GM12872 (cell line): ENCODE measurements at regions not wholly inside any gene's neighbourhood (a gene's known extent, or its start where the extent isn't known, plus 50 kb on each side); places are given as distances from the start of the nearest gene placed in this dataset.

Source experiments
- TF ChIP-seq, protein P1 (sequence below): IDR thresholded peaks from 3 replicates; pipeline ENCODE4 v1.5.1; 2011; ENCODE audit warnings: low read depth, mild to moderate bottlenecking, low read length, moderate library complexity; ENCODE audit not compliant: insufficient read depth

DNA sequence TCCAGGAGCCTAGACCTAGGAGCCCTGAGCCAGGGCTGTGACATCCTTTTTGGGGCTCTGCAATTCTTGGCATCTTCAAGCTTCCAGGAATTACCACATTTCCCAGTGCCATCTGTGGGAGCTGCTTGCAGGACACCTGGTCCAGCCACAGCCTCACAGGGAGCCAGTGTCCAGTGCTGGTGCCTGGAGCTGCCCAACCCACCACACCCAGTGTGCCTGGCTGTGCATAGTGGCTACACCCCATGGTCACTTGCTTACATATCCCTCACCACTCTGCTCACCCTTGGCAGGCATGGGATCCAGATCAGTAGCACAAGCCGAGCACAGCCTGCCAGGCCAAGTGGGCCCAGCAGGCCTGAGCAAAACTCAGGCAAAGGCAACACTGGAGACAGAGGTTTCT is 2151.4 kb upstream of the PCDH20 start:
- TF ChIP-seq, protein P1, sequence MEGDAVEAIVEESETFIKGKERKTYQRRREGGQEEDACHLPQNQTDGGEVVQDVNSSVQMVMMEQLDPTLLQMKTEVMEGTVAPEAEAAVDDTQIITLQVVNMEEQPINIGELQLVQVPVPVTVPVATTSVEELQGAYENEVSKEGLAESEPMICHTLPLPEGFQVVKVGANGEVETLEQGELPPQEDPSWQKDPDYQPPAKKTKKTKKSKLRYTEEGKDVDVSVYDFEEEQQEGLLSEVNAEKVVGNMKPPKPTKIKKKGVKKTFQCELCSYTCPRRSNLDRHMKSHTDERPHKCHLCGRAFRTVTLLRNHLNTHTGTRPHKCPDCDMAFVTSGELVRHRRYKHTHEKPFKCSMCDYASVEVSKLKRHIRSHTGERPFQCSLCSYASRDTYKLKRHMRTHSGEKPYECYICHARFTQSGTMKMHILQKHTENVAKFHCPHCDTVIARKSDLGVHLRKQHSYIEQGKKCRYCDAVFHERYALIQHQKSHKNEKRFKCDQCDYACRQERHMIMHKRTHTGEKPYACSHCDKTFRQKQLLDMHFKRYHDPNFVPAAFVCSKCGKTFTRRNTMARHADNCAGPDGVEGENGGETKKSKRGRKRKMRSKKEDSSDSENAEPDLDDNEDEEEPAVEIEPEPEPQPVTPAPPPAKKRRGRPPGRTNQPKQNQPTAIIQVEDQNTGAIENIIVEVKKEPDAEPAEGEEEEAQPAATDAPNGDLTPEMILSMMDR = no peak

DNA sequence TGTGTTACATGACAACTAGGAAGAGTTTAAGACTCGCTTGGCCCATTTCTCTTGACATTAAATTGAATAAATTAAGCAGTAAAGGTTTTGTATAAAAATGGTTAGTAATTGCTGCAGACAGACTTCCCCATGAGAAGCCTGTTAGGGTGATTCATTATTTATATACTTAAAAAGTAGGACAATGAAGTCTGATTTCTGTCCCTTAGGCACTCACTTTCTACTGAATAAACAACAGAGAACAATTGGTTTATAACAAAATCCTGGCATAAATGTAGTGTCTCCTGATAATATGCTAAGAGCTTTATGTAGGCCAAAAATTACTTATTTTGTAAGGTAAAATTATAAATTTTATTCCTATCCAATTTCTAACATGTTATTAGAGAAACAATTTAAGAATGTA is 2138.5 kb upstream of the PCDH20 start:
- TF ChIP-seq, protein P1 = no peak

DNA sequence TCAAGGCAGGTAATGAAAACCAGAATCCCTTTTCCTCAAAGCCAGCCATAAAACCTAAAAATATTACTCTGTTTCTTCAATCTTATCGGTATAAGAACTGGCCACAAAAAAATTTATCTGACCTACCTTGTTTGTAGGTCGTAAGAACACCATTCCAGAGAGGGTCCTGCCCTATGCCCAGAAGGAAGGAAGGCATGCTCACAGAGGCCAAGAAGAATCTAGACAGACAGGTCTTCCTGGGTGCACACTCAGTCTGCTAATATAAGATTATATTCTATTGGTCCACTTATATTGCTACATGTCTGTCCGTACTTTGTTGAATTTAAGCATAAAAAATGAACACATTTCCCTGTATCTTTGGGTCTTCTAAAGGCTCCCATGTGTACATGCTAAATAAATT is 2136.1 kb upstream of the PCDH20 start:
- TF ChIP-seq, protein P1 = no peak

DNA sequence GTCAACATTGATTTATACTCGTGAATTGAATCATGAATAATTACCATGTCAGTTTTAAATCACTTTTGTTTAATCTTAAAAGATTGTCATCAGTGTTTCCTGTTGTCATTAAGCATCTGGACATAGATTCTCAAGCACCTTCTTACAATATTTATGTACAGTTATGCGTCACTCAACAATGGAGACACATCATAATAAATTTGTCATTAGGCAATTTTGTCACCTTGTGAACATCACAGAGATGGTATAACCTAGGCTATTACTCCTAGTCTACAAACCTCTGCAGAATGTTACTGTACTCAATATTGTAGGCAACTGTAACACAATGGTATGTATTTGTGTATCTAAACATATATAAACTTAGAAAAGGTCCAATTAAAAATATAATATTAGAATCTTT is 2130.9 kb upstream of the PCDH20 start:
- TF ChIP-seq, protein P1 = no peak

DNA sequence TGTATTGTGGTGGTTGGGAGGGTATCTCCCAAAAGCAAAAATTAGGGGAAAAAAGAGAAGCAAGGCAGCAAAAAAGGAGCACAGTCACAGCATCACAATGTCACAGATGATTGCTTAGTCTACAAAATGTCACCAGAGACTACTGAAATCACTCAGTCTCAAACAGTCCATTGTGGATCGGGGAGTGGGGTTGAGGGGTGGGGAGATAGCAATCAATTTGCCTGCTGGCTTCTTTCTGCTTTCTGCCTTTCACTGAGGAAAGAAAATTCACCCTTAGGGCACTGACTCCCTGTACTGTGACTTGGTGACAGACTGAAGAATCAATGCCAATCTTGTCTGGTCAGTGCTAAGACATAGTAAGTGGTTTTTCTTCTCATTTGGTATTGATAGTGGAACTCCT is 2127.1 kb upstream of the PCDH20 start:
- TF ChIP-seq, protein P1 = no peak

DNA sequence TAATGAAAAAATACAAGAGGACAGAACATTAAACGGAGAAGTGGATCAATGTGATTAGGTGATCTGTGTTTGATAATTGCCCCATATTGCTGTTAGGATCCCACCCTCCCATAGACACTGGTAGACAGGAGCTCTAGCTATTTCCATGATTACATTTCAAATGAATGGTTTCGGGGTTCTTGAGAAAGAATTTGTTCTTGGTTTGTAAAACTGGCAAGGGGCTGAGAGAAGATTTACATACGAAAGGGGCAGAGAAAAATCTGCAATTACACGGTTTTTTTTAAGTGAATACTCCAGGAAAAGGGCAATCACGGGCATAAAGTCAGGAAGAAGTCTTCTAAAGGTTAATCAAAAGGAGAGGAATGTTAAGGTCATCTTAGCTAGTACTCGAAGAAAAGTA is 2125.7 kb upstream of the PCDH20 start:
- TF ChIP-seq, protein P1 = no peak

DNA sequence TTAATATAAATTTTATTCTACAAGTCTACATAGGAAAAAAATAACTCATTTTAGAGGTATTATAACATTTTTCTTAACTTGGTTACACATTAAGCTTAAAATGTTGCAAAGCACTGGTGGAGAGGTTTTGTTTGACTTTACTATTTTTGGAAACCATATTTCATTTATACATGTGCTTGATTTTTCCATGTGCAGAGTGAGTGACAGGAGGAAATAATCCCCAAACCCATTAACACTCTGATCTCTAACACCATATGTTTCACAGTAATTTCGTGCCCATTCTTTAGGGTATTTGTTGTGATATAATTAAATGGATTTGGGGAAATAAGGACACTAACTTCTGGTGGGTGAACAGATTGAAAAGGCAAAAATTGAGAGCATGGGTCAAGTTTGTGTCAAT is 2124.4 kb upstream of the PCDH20 start:
- TF ChIP-seq, protein P1 = no peak

DNA sequence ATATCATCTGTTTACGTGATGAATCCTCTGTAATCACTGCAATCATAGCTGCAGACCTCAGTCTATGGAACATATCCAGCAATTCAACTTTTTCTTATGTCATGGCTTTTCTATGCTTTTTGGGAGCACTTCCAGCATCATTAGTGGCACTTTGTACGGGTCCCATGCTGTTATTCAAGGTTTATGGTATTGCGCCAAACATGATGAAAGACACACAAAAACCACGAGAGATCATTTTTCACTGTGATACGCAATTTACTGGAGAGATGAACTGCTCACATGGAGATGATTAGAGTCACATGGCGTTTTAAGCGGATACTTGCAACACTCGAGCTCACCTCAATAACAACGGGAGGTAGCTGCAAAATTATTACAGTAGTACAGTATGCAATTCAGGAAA is 2101.7 kb upstream of the PCDH20 start:
- TF ChIP-seq, protein P1 = no peak
